GM23338 (cell line): ENCODE measurements at regions not wholly inside any gene's neighbourhood (a gene's known extent, or its start where the extent isn't known, plus 50 kb on each side); places are given as distances from the start of the nearest gene placed in this dataset.

ENCODE experiments used
- ATAC-seq: fragments of 200-7000 bp; cut with Tn5 transposase; 3 replicates; pipeline ENCODE4 v1.9.1; 2020
- DNase-seq: peaks from one replicate; pipeline ENCODE4 v3.0.0-alpha.2; 2015; ENCODE audit warnings: low spot score
- H2AFZ ChIP-seq: fragments of 200-600 bp; sonication (generic); 2 replicates; pipeline ENCODE4 v1.8.0; 2016; ENCODE audit warnings: antibody characterized with exemption, mild to moderate bottlenecking, moderate library complexity
- H3F3A ChIP-seq: fragments of 200-600 bp; sonication (generic); replicated peaks from 2 replicates; pipeline ENCODE4 v1.8.0; 2017; ENCODE audit warnings: antibody characterized with exemption, mixed run types, low read depth
- H3K27ac ChIP-seq: fragments of 200-600 bp; sonication (generic); 2 replicates; pipeline ENCODE4 v1.6.1; 2016; ENCODE audit warnings: low read depth
- H3K27me3 ChIP-seq: fragments of 200-600 bp; sonication (generic); 2 replicates; pipeline ENCODE4 v1.8.0; 2016; ENCODE audit warnings: mild to moderate bottlenecking, mixed run types, moderate library complexity; ENCODE audit not compliant: insufficient read depth
- H3K36me3 ChIP-seq: fragments of 200-600 bp; sonication (generic); 2 replicates; pipeline ENCODE4 v1.8.0; 2016; ENCODE audit warnings: mild to moderate bottlenecking; ENCODE audit not compliant: insufficient read depth
- H3K4me1 ChIP-seq: fragments of 200-600 bp; sonication (generic); 2 replicates; pipeline ENCODE4 v1.8.0; 2016; ENCODE audit warnings: mild to moderate bottlenecking, moderate library complexity; ENCODE audit not compliant: insufficient read depth
- H3K4me2 ChIP-seq: fragments of 200-600 bp; sonication (generic); 2 replicates; pipeline ENCODE4 v1.7.1; 2017; ENCODE audit warnings: mixed run types
- H3K4me3 ChIP-seq: fragments of 200-600 bp; sonication (generic); 2 replicates; pipeline ENCODE4 v1.6.1; 2016; ENCODE audit warnings: mixed run types
- H3K79me2 ChIP-seq: fragments of 200-600 bp; sonication (generic); replicated peaks from 2 replicates; pipeline ENCODE4 v1.8.0; 2017; ENCODE audit warnings: mild to moderate bottlenecking; ENCODE audit not compliant: insufficient read depth
- H3K9me2 ChIP-seq: fragments of 200-600 bp; sonication (generic); 2 replicates; pipeline ENCODE4 v1.8.0; 2017; ENCODE audit not compliant: insufficient read depth
- H4K20me1 ChIP-seq: fragments of 200-600 bp; sonication (generic); replicated peaks from 2 replicates; pipeline ENCODE4 v1.8.0; 2017; ENCODE audit warnings: mild to moderate bottlenecking; ENCODE audit not compliant: insufficient read depth
- H3K27ac Mint-ChIP-seq: 2 replicates; pipeline ENCODE4 v1.8.0; 2020; ENCODE audit warnings: inconsistent platforms, mild to moderate bottlenecking, moderate library complexity, mixed read lengths
- H3K27me3 Mint-ChIP-seq: 3 replicates; pipeline ENCODE4 v1.8.0; 2022; ENCODE audit warnings: low read depth, mild to moderate bottlenecking, moderate library complexity, mixed read lengths, inconsistent platforms; ENCODE audit not compliant: insufficient read depth, poor library complexity
- H3K36me3 Mint-ChIP-seq: 3 replicates; pipeline ENCODE4 v1.8.0; 2021; ENCODE audit warnings: low read depth, mild to moderate bottlenecking, inconsistent platforms, moderate library complexity, mixed read lengths
- H3K4me1 Mint-ChIP-seq: 3 replicates; pipeline ENCODE4 v1.8.0; 2020; ENCODE audit warnings: mild to moderate bottlenecking, inconsistent platforms, mixed read lengths
- H3K4me3 Mint-ChIP-seq: 3 replicates; pipeline ENCODE4 v1.8.0; 2021; ENCODE audit warnings: moderate library complexity, mild to moderate bottlenecking, inconsistent platforms, mixed read lengths
- H3K9me3 Mint-ChIP-seq: 3 replicates; pipeline ENCODE4 v1.8.0; 2020; ENCODE audit warnings: moderate library complexity, mild to moderate bottlenecking, inconsistent platforms, mixed read lengths
- CREB1 ChIP-seq: fragments of 250-450 bp; sonication (Bioruptor Pico); IDR thresholded peaks from 2 replicates; pipeline ENCODE4 v1.5.0; 2020; ENCODE audit warnings: low read depth, mild to moderate bottlenecking, moderate library complexity
- EZH2 ChIP-seq: fragments of 200-600 bp; sonication (generic); IDR thresholded peaks from one replicate; pipeline ENCODE4 v1.8.0; 2017; ENCODE audit warnings: antibody characterized with exemption, mild to moderate bottlenecking, low read depth; ENCODE audit not compliant: unreplicated experiment
- EZH2phosphoT487 ChIP-seq: fragments of 200-600 bp; sonication (generic); IDR thresholded peaks from one replicate; pipeline ENCODE4 v1.8.1; 2018; ENCODE audit warnings: antibody characterized with exemption; ENCODE audit not compliant: unreplicated experiment
- JUNB ChIP-seq: IDR thresholded peaks from one replicate; pipeline ENCODE4 v1.6.1; 2016; ENCODE audit warnings: antibody characterized with exemption; ENCODE audit not compliant: unreplicated experiment
- NANOG ChIP-seq: IDR thresholded peaks from 2 replicates; pipeline ENCODE4 v1.6.1; 2016; ENCODE audit warnings: antibody characterized with exemption, borderline replicate concordance
- POLR2AphosphoS5 ChIP-seq: IDR thresholded peaks from 2 replicates; pipeline ENCODE4 v1.6.1; 2016; ENCODE audit warnings: antibody characterized with exemption, low read depth
- STAT1 ChIP-seq: IDR thresholded peaks from one replicate; pipeline ENCODE4 v1.6.1; 2016; ENCODE audit warnings: antibody characterized with exemption; ENCODE audit not compliant: unreplicated experiment
- ZNF331 ChIP-seq: fragments of 250-450 bp; sonication (Bioruptor Pico); IDR thresholded peaks from 2 replicates; pipeline ENCODE4 v1.5.0; 2020; ENCODE audit warnings: low read depth, mild to moderate bottlenecking, moderate library complexity
- ZNF462 ChIP-seq: fragments of 250-450 bp; sonication (Bioruptor Pico); IDR thresholded peaks from 2 replicates; pipeline ENCODE4 v1.5.0; 2020; ENCODE audit warnings: mild to moderate bottlenecking, moderate library complexity
- TF ChIP-seq, protein P1 (sequence below), 2 experiments: fragments of 200-600 bp in 1 of 2; sonication (generic) in 1 of 2; conservative IDR thresholded peaks; 2 replicates each; pipeline versions ENCODE4 v1.5.1 to v1.6.1; 2016 to 2017; ENCODE audit warnings: antibody characterized with exemption in 2 of 2, low read depth in 2 of 2, mild to moderate bottlenecking in 2 of 2, moderate library complexity in 1 of 2
- TF ChIP-seq, protein P2 (sequence below): IDR thresholded peaks from 2 replicates; pipeline ENCODE4 v1.6.1; 2016; ENCODE audit warnings: antibody characterized with exemption
- TF ChIP-seq, protein P3 (sequence below): IDR thresholded peaks from one replicate; pipeline ENCODE4 v1.6.1; 2018; ENCODE audit warnings: antibody characterized with exemption; ENCODE audit not compliant: unreplicated experiment

DNA sequence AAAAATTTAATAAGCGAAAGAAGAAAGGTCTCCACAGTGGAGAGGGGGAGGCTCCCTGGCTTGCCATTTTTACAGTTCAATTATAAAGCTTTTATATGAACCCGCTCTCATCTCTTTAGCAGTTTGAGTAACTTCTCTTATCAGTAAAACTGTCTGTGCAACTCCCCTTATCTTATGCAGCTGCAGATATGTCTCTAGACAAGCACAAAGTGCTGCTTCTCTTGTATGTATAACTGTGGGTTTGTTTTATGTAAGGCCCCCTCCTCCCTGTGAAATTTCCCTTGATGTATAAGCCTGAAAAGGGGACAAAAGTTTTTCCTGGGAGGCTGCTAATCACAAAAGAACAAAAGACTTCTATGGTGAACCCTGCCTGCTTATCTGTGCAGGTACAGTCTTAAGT, 90.2 kb upstream of the USP9Y start:
- Histone ChIP-seq H3K79me2 (no peaks in the 10 kb centered on the region), H3F3A (no peaks in the 10 kb centered on the region), H3K4me2 (no peak overlapping the region), H3K9me2 (no peaks in the 10 kb centered on the region), H3K4me1 (peaks cover 2% of the 10 kb centered on the region; the same call in 1 of the 2 replicates), H2AFZ (no peak overlapping the region), H3K36me3 (no peaks in the 10 kb centered on the region), H4K20me1 (no peaks in the 10 kb centered on the region), H3K27ac (no peak overlapping the region), H3K27me3 (no peaks in the 10 kb centered on the region), H3K4me3 (no peak overlapping the region)
- Mint-ChIP-seq H3K4me1 (peaks cover 8% of the 10 kb centered on the region; the same call in 2 of the 3 replicates), H3K27ac (no peak overlapping the region), H3K27me3 (peaks cover 2% of the 10 kb centered on the region), H3K36me3 (no peaks in the 10 kb centered on the region), H3K9me3 (peaks cover 21% of the 10 kb centered on the region), H3K4me3 (no peak overlapping the region)
- ATAC-seq (no peak), DNase-seq (no peak)
- no peak for TF ChIP-seq JUNB
- TF ChIP-seq, protein P1, sequence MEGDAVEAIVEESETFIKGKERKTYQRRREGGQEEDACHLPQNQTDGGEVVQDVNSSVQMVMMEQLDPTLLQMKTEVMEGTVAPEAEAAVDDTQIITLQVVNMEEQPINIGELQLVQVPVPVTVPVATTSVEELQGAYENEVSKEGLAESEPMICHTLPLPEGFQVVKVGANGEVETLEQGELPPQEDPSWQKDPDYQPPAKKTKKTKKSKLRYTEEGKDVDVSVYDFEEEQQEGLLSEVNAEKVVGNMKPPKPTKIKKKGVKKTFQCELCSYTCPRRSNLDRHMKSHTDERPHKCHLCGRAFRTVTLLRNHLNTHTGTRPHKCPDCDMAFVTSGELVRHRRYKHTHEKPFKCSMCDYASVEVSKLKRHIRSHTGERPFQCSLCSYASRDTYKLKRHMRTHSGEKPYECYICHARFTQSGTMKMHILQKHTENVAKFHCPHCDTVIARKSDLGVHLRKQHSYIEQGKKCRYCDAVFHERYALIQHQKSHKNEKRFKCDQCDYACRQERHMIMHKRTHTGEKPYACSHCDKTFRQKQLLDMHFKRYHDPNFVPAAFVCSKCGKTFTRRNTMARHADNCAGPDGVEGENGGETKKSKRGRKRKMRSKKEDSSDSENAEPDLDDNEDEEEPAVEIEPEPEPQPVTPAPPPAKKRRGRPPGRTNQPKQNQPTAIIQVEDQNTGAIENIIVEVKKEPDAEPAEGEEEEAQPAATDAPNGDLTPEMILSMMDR (conservative IDR thresholded peaks at IDR 0.05; ENCODE audit: low read depth in 2 of 2): no peak
- no peak for TF ChIP-seq POLR2AphosphoS5
- TF ChIP-seq ZNF462: no peak
- no peak for TF ChIP-seq EZH2
- TF ChIP-seq CREB1 (CRISPR knock-in tag): no peak
- TF ChIP-seq NANOG: no peak
- TF ChIP-seq, protein P2, sequence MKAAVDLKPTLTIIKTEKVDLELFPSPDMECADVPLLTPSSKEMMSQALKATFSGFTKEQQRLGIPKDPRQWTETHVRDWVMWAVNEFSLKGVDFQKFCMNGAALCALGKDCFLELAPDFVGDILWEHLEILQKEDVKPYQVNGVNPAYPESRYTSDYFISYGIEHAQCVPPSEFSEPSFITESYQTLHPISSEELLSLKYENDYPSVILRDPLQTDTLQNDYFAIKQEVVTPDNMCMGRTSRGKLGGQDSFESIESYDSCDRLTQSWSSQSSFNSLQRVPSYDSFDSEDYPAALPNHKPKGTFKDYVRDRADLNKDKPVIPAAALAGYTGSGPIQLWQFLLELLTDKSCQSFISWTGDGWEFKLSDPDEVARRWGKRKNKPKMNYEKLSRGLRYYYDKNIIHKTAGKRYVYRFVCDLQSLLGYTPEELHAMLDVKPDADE: no peak
- TF ChIP-seq EZH2phosphoT487: no peak
- no peak for TF ChIP-seq ZNF331 (CRISPR knock-in tag)
- TF ChIP-seq STAT1: no peak
- TF ChIP-seq, protein P3, sequence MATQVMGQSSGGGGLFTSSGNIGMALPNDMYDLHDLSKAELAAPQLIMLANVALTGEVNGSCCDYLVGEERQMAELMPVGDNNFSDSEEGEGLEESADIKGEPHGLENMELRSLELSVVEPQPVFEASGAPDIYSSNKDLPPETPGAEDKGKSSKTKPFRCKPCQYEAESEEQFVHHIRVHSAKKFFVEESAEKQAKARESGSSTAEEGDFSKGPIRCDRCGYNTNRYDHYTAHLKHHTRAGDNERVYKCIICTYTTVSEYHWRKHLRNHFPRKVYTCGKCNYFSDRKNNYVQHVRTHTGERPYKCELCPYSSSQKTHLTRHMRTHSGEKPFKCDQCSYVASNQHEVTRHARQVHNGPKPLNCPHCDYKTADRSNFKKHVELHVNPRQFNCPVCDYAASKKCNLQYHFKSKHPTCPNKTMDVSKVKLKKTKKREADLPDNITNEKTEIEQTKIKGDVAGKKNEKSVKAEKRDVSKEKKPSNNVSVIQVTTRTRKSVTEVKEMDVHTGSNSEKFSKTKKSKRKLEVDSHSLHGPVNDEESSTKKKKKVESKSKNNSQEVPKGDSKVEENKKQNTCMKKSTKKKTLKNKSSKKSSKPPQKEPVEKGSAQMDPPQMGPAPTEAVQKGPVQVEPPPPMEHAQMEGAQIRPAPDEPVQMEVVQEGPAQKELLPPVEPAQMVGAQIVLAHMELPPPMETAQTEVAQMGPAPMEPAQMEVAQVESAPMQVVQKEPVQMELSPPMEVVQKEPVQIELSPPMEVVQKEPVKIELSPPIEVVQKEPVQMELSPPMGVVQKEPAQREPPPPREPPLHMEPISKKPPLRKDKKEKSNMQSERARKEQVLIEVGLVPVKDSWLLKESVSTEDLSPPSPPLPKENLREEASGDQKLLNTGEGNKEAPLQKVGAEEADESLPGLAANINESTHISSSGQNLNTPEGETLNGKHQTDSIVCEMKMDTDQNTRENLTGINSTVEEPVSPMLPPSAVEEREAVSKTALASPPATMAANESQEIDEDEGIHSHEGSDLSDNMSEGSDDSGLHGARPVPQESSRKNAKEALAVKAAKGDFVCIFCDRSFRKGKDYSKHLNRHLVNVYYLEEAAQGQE: no peak
